Transverse colon (tissue), 4 donors: ENCODE measurements at regions not wholly inside any gene's neighbourhood (a gene's known extent, or its start where the extent isn't known, plus 50 kb on each side); places are given as distances from the start of the nearest gene placed in this dataset.
A peak's percentile ranks its signal among the peaks of the same experiment; 100 is the strongest.
"Not testable (repeated sequence)": the region's sequence is repeated elsewhere in the genome, so short reads cannot be mapped to it uniquely, and the experiment has no call there.

Experiments used
- DNase-seq: peaks from one replicate; pipeline ENCODE4 v3.0.0-alpha.2; 2019
- H3K27ac ChIP-seq, 4 donors: fragments of 200-600 bp; sonication (generic); 2 replicates each; pipeline ENCODE4 v1.5.1; 2016 to 2018; ENCODE audit warnings: inconsistent platforms in 4 of 4
- H3K27me3 ChIP-seq: fragments of 200-600 bp; sonication (generic); 2 replicates; pipeline ENCODE4 v1.5.1; 2017; ENCODE audit warnings: inconsistent platforms
- H3K36me3 ChIP-seq, 4 donors: fragments of 200-600 bp; sonication (generic); 2 replicates each; pipeline ENCODE4 v1.5.1; 2017 to 2019; ENCODE audit warnings: inconsistent platforms in 4 of 4
- H3K4me1 ChIP-seq, 4 donors: fragments of 200-600 bp; sonication (generic); 2 replicates each; pipeline ENCODE4 v1.5.1; 2017 to 2020; ENCODE audit warnings: inconsistent platforms in 4 of 4
- H3K4me3 ChIP-seq, 4 donors: fragments of 200-600 bp; sonication (generic); 1 replicate in 1 of 4; 2 replicates in 3 of 4; pipeline versions ENCODE4 v1.5.1 to v1.6.1; 2017 to 2019; ENCODE audit warnings: inconsistent platforms in 4 of 4
- H3K9me3 ChIP-seq, 2 donors: fragments of 200-600 bp; sonication (generic); 2 replicates each; pipeline ENCODE4 v1.5.1; 2017 to 2019; ENCODE audit warnings: inconsistent platforms in 2 of 2
- EP300 ChIP-seq: sonication (generic); formaldehyde crosslinking; IDR thresholded peaks from one replicate; pipeline ENCODE4 v1.6.1; 2017; ENCODE audit warnings: antibody characterized with exemption, low read depth
- POLR2A ChIP-seq: fragments of 450-650 bp; IDR thresholded peaks from one replicate; pipeline ENCODE4 v1.6.1; 2016; ENCODE audit warnings: antibody characterized with exemption, mild to moderate bottlenecking, moderate library complexity
- POLR2AphosphoS5 ChIP-seq, 3 donors: sonication (generic); formaldehyde crosslinking; IDR thresholded peaks; one replicate each; pipeline ENCODE4 v1.6.1; 2016; ENCODE audit warnings: antibody characterized with exemption in 3 of 3
- WGBS, 2 donors: methylation state at CpG; one replicate each; pipeline ENCODE4 v1.1.5; 2018; ENCODE audit warnings: low coverage in 1 of 2; 5-methylcytosine and 5-hydroxymethylcytosine counted together
- in situ Hi-C, 4 donors: fragments of 200-750 bp; cut with MboI; loops; one replicate each; pipeline versions ENCODE4 v1.15.0 to v1.15.1; 2017; ENCODE audit warnings: low sequenced_read_pairs in 3 of 4, low pct_ligation_motif_present in 1 of 4, low pct_unique_long_range_greater_than_20kb in 1 of 4
- intact Hi-C: fragments of 100-400 bp; cut with DNase I; formaldehyde crosslinking; loops from one replicate; pipeline ENCODE4 v1.15.1; 2023; ENCODE audit warnings: low total_unique reads
- TF ChIP-seq, protein P1 (sequence below), 5 experiments: fragments of 200-600 bp in 3 of 5; fragments of 450-650 bp in 2 of 5; sonication (generic) in 3 of 5; IDR thresholded peaks; 1 replicate in 2 of 5; 2 replicates in 3 of 5; pipeline ENCODE4 v1.5.1; 2016 to 2017; ENCODE audit warnings: antibody characterized with exemption in 5 of 5, inconsistent platforms in 3 of 5, mild to moderate bottlenecking in 2 of 5, moderate library complexity in 1 of 5

DNA sequence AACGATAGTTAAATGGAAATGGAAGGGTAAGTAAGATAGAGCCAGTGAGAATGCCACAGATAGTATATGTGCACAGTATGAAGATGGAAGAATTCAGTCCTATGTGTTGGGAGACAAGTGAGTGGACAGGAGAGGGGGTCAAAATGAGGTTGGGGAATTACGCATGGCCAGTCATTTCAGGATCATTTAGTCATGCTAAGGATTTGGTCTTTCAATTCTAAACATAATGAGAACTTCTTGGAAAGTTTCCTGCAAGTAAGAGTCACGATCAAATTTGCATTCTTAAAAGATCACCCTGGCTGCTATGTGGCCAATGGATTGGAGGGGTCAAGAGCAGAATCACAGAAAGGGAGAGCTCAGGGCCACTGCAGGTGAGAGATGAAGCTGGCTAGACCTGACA lies 64.0 kb upstream of the KCNK2 start:
- Histone ChIP-seq H3K4me3 (no peak overlapping the region), H3K27ac (no peak overlapping the region), H3K4me1 (no peaks in the 10 kb centered on the region), H3K9me3 (no peaks in the 10 kb centered on the region), H3K27me3 (no peaks in the 10 kb centered on the region), H3K36me3 (no peaks in the 10 kb centered on the region)
- DNase-seq = no peak
- TF ChIP-seq POLR2AphosphoS5 (IDR thresholded peaks at IDR 0.05) (no peak), EP300 (no peak), POLR2A (no peak)
- TF ChIP-seq, protein P1, sequence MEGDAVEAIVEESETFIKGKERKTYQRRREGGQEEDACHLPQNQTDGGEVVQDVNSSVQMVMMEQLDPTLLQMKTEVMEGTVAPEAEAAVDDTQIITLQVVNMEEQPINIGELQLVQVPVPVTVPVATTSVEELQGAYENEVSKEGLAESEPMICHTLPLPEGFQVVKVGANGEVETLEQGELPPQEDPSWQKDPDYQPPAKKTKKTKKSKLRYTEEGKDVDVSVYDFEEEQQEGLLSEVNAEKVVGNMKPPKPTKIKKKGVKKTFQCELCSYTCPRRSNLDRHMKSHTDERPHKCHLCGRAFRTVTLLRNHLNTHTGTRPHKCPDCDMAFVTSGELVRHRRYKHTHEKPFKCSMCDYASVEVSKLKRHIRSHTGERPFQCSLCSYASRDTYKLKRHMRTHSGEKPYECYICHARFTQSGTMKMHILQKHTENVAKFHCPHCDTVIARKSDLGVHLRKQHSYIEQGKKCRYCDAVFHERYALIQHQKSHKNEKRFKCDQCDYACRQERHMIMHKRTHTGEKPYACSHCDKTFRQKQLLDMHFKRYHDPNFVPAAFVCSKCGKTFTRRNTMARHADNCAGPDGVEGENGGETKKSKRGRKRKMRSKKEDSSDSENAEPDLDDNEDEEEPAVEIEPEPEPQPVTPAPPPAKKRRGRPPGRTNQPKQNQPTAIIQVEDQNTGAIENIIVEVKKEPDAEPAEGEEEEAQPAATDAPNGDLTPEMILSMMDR (IDR thresholded peaks at IDR 0.05) = no peak
- in situ Hi-C loops = no loop called here
- intact Hi-C loops = no loop called here
- 63 to 76% methylated on average over 3 of the region's 3 CpGs for WGBS, 2 donors

- no peak overlapping the region for H3K4me3 ChIP-seq
- 52% methylated on average over 1 of the region's 1 CpG; no CpG with 5 or more reads in 1 of the 2 donors for WGBS, 2 donors
These were observed 60.3 kb upstream of the KCNK2 start for GRCh38 chr1:215022204-215022603.

GRCh38 chr1:215022741-215023141 lies 59.8 kb upstream of the KCNK2 start:
- in situ Hi-C loops = no loop called here
- WGBS, 2 donors = 38 to 53% methylated on average over 1 of the region's 1 CpG

More at GRCh38 chr1:215022204-215022603, 60.3 kb upstream of the KCNK2 start:
- Histone ChIP-seq H3K36me3 (no peaks in the 10 kb centered on the region), H3K4me1 (no peaks in the 10 kb centered on the region), H3K9me3 (no peaks in the 10 kb centered on the region), H3K27me3 (no peaks in the 10 kb centered on the region), H3K27ac (peak overlapping the region in 3 of 4 donors; percentile 20 to 36 (median 25))
- no peak for DNase-seq
- in situ Hi-C loops (no loop called here), intact Hi-C loops (no loop called here)
- TF ChIP-seq EP300 = no peak
- TF ChIP-seq, protein P1 (IDR thresholded peaks at IDR 0.05) = no peak
- TF ChIP-seq POLR2A = no peak
- TF ChIP-seq POLR2AphosphoS5 (IDR thresholded peaks at IDR 0.05) = no peak

GRCh38 chr1:215023155-215023832 lies 59.2 kb upstream of the KCNK2 start:
- no peaks in the 10 kb centered on the region for H3K27me3 ChIP-seq
- intact Hi-C loops (no loop called here), in situ Hi-C loops (no loop called here)
- DNase-seq = no peak
- H3K9me3 ChIP-seq = no peaks in the 10 kb centered on the region
- no peaks in the 10 kb centered on the region for H3K4me1 ChIP-seq
- TF ChIP-seq POLR2A (no peak), POLR2AphosphoS5 (IDR thresholded peaks at IDR 0.05) (peak in 1 of 3 donors; percentile 24)
- H3K4me3 ChIP-seq = no peak overlapping the region
- peak overlapping the region in 2 of 4 donors; percentile 1 to 25 for H3K27ac ChIP-seq
- no peaks in the 10 kb centered on the region for H3K36me3 ChIP-seq
- WGBS, 2 donors = 35 to 74% methylated on average over 4 of the region's 4 CpGs

More at GRCh38 chr1:215022741-215023141, 59.8 kb upstream of the KCNK2 start:
- intact Hi-C loops = no loop called here
- Histone ChIP-seq H3K27me3 (no peaks in the 10 kb centered on the region), H3K4me3 (no peak overlapping the region), H3K9me3 (no peaks in the 10 kb centered on the region), H3K27ac (peak overlapping the region in 3 of 4 donors; percentile 1 to 25 (median 20)), H3K4me1 (no peaks in the 10 kb centered on the region), H3K36me3 (no peaks in the 10 kb centered on the region)
- TF ChIP-seq EP300 (no peak), POLR2AphosphoS5 (IDR thresholded peaks at IDR 0.05) (no peak), POLR2A (no peak)
- TF ChIP-seq, protein P1 (IDR thresholded peaks at IDR 0.05) = no peak
- DNase-seq = no peak

- intact Hi-C loops = no loop called here
- H3K27me3 ChIP-seq = no peaks in the 10 kb centered on the region
- in situ Hi-C loops = no loop called here
- WGBS, 2 donors = 86 to 87% methylated on average over 4 of the region's 4 CpGs
- TF ChIP-seq, protein P1 (IDR thresholded peaks at IDR 0.05) = no peak
- no peak for TF ChIP-seq POLR2A
- no peak for TF ChIP-seq POLR2AphosphoS5 (IDR thresholded peaks at IDR 0.05)
- no peak for TF ChIP-seq EP300
- H3K36me3 ChIP-seq = no peaks in the 10 kb centered on the region
- H3K4me1 ChIP-seq = no peaks in the 10 kb centered on the region
- H3K27ac ChIP-seq = no peak overlapping the region
- H3K4me3 ChIP-seq = no peak overlapping the region
- no peaks in the 10 kb centered on the region for H3K9me3 ChIP-seq
- DNase-seq = no peak
These were observed 53.6 kb upstream of the KCNK2 start for GRCh38 chr1:215028954-215029353.

- in situ Hi-C loops = not testable (repeated sequence)
- WGBS, 2 donors = 69 to 84% methylated on average over 6 of the region's 6 CpGs
These were observed 52.0 kb upstream of the KCNK2 start for GRCh38 chr1:215030581-215030980.

More at GRCh38 chr1:215030581-215030980, 52.0 kb upstream of the KCNK2 start:
- H3K27ac ChIP-seq, H3K36me3 ChIP-seq, H3K4me1 ChIP-seq, DNase-seq, H3K9me3 ChIP-seq, intact Hi-C loops, H3K4me3 ChIP-seq, H3K27me3 ChIP-seq: not testable (repeated sequence)
